Vagina (tissue), 2 donors: ENCODE measurements at regions not wholly inside any gene's neighbourhood (a gene's known extent, or its start where the extent isn't known, plus 50 kb on each side); places are given as distances from the start of the nearest gene placed in this dataset.

Source experiments
- DNase-seq, 2 donors: peaks; one replicate each; pipeline ENCODE4 v3.0.0-alpha.2; 2017; ENCODE audit errors: extremely low spot score in 2 of 2
- H3K27ac ChIP-seq: fragments of 200-600 bp; sonication (generic); one replicate; pipeline ENCODE4 v1.5.1; 2019
- H3K27me3 ChIP-seq: fragments of 200-600 bp; sonication (generic); one replicate; pipeline ENCODE4 v1.5.1; 2019
- H3K36me3 ChIP-seq, 2 donors: fragments of 200-600 bp; sonication (generic); one replicate each; pipeline ENCODE4 v1.5.1; 2017 to 2019
- H3K4me1 ChIP-seq: fragments of 200-600 bp; sonication (generic); one replicate; pipeline ENCODE4 v1.5.1; 2019
- H3K4me3 ChIP-seq, 2 donors: fragments of 200-600 bp; sonication (generic); 1 replicate in 1 of 2; 2 replicates in 1 of 2; pipeline ENCODE4 v1.5.1; 2016 to 2019
- H3K9me3 ChIP-seq: fragments of 200-600 bp; sonication (generic); one replicate; pipeline ENCODE4 v1.5.1; 2019
- CTCF ChIP-seq, 3 experiments: fragments of 450-650 bp in 2 of 3; fragments of 200-600 bp in 1 of 3; sonication (generic) in 1 of 3; IDR thresholded peaks; one replicate each; pipeline ENCODE4 v1.5.1; 2017 to 2019; ENCODE audit warnings: antibody characterized with exemption in 3 of 3, mild to moderate bottlenecking in 2 of 3, moderate library complexity in 2 of 3
- POLR2A ChIP-seq, 2 donors: fragments of 450-650 bp; IDR thresholded peaks; one replicate each; pipeline ENCODE4 v1.6.1; 2017; ENCODE audit warnings: antibody characterized with exemption in 2 of 2, mild to moderate bottlenecking in 2 of 2, moderate library complexity in 2 of 2
- POLR2AphosphoS5 ChIP-seq, 2 donors: sonication (generic); formaldehyde crosslinking; IDR thresholded peaks; one replicate each; pipeline ENCODE4 v1.9.0; 2017; ENCODE audit warnings: antibody characterized with exemption in 2 of 2, mild to moderate bottlenecking in 2 of 2, low read depth in 1 of 2; ENCODE audit not compliant: insufficient read depth in 1 of 2
- intact Hi-C: fragments of 100-400 bp; cut with DNase I; formaldehyde crosslinking; loops from one replicate; pipeline ENCODE4 v1.15.1; 2023

DNA sequence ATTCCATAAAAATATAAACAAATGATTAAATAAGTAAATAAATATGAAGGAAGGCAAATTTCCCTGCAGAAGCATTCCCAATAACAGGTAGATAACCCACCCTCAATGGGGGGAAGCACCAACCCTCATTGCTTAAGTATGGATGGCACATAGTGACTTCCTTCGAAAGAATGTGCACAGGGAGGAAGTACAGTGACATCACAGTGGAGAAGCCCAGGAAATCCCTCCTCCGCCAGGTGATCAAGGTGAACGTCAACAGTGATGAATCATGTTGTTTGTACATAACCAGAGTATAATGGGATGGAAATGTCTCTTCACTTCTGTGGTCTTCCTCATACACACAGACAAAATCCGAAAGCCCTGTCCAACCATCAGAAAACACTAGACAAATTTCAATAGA is 267.9 kb downstream of the THBS2 start:
- intact Hi-C loops: no loop called here
- no peak for DNase-seq
- Histone ChIP-seq H3K9me3 (no peaks in the 10 kb centered on the region), H3K27ac (no peak overlapping the region), H3K36me3 (no peaks in the 10 kb centered on the region), H3K27me3 (no peaks in the 10 kb centered on the region), H3K4me3 (no peak overlapping the region), H3K4me1 (peaks cover 6% of the 10 kb centered on the region)
- TF ChIP-seq POLR2A (IDR thresholded peaks at IDR 0.05) (no peak), POLR2AphosphoS5 (IDR thresholded peaks at IDR 0.05; ENCODE audit: insufficient read depth in 1 of 2, low read depth in 1 of 2) (no peak), CTCF (IDR thresholded peaks at IDR 0.05) (no peak)

GRCh38 chr6:168983925-168984324 is 269.7 kb downstream of the THBS2 start:
- Histone ChIP-seq H3K27me3 (no peaks in the 10 kb centered on the region), H3K9me3 (no peaks in the 10 kb centered on the region), H3K4me1 (peaks cover under 1% of the 10 kb centered on the region), H3K27ac (no peak overlapping the region), H3K4me3 (no peak overlapping the region), H3K36me3 (no peaks in the 10 kb centered on the region)
- intact Hi-C loops: no loop called here
- DNase-seq: no peak
- no peak for TF ChIP-seq CTCF (IDR thresholded peaks at IDR 0.05)
- no peak for TF ChIP-seq POLR2A (IDR thresholded peaks at IDR 0.05)
- no peak for TF ChIP-seq POLR2AphosphoS5 (IDR thresholded peaks at IDR 0.05; ENCODE audit: insufficient read depth in 1 of 2, low read depth in 1 of 2)

DNA sequence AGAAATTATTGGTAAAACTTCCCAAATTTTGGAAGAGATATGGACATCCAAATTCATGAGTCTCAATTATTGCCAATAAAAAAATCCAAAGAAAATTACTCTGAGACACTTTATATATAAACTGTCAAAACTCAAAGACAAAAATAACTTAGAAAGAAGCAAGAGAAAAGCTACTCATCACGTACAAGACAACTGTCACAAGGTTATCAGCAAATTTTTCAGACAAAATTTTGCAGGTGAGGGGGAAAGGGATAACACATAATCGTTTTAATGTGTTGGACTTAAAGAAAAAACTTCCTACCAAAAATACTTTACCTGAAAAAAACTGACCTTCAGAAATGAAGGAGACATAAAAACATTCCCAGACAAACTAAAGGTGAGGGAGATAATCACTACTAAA is 272.5 kb downstream of the THBS2 start:
- Histone ChIP-seq H3K4me1 (no peaks in the 10 kb centered on the region), H3K27me3 (no peaks in the 10 kb centered on the region), H3K27ac (no peak overlapping the region), H3K4me3 (no peak overlapping the region), H3K36me3 (no peaks in the 10 kb centered on the region), H3K9me3 (no peaks in the 10 kb centered on the region)
- no peak for DNase-seq
- TF ChIP-seq POLR2AphosphoS5 (IDR thresholded peaks at IDR 0.05; ENCODE audit: insufficient read depth in 1 of 2, low read depth in 1 of 2) (no peak), POLR2A (IDR thresholded peaks at IDR 0.05) (no peak), CTCF (IDR thresholded peaks at IDR 0.05) (no peak)
- intact Hi-C loops: no loop called here

GRCh38 chr6:168979254-168979653 is 274.4 kb downstream of the THBS2 start:
- Histone ChIP-seq H3K4me1 (no peaks in the 10 kb centered on the region), H3K4me3 (no peak overlapping the region), H3K36me3 (no peaks in the 10 kb centered on the region), H3K27me3 (no peaks in the 10 kb centered on the region), H3K9me3 (no peaks in the 10 kb centered on the region), H3K27ac (no peak overlapping the region)
- intact Hi-C loops: no loop called here
- no peak for TF ChIP-seq POLR2A (IDR thresholded peaks at IDR 0.05)
- TF ChIP-seq CTCF (IDR thresholded peaks at IDR 0.05): no peak
- no peak for TF ChIP-seq POLR2AphosphoS5 (IDR thresholded peaks at IDR 0.05; ENCODE audit: insufficient read depth in 1 of 2, low read depth in 1 of 2)
- DNase-seq: no peak

DNA sequence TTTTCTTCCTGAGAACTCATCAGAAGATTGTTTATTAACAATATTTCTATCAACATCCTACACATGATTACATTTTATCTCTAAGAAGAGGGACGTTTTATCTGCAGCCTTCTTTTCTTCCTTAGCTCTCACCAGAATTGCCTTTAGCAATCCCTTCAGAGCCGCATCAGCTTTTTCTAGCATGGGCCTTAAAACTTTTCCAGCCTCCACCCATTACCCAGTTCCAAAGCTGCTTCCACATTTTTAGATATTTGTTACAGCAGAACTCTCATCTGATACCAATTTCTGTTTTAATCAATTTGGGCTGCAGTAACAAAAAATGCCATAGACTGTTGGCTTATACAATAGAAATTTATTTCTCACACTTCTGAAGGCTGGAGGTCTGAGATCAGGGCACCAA is 281.5 kb downstream of the THBS2 start:
- no peak for TF ChIP-seq POLR2A (IDR thresholded peaks at IDR 0.05)
- no peak for TF ChIP-seq POLR2AphosphoS5 (IDR thresholded peaks at IDR 0.05; ENCODE audit: insufficient read depth in 1 of 2, low read depth in 1 of 2)
- TF ChIP-seq CTCF (IDR thresholded peaks at IDR 0.05): no peak
- Histone ChIP-seq H3K27ac (no peak overlapping the region), H3K27me3 (no peaks in the 10 kb centered on the region), H3K4me3 (no peak overlapping the region), H3K36me3 (no peaks in the 10 kb centered on the region), H3K4me1 (no peaks in the 10 kb centered on the region), H3K9me3 (no peaks in the 10 kb centered on the region)
- intact Hi-C loops: no loop called here
- DNase-seq: no peak
